Body of pancreas (tissue), 4 donors: ENCODE measurements at regions not wholly inside any gene's neighbourhood (a gene's known extent, or its start where the extent isn't known, plus 50 kb on each side); places are given as distances from the start of the nearest gene placed in this dataset.

Experiments used
- ATAC-seq: fragments of 150-250 bp; one replicate; pipeline ENCODE4 v1.9.1; 2016
- DNase-seq, 4 donors: peaks; one replicate each; pipeline ENCODE4 v3.0.0-alpha.2; 2019
- H3K27ac ChIP-seq, 4 donors: fragments of 200-600 bp; sonication (generic); 1 replicate in 3 of 4; 2 replicates in 1 of 4; pipeline versions ENCODE4 v1.5.1 to v1.6.1; 2016 to 2019; ENCODE audit warnings: mild to moderate bottlenecking in 1 of 4, mixed read lengths in 1 of 4, moderate library complexity in 1 of 4
- H3K27me3 ChIP-seq, 2 donors: fragments of 200-600 bp; sonication (generic); one replicate each; pipeline ENCODE4 v1.6.0; 2016; ENCODE audit warnings: mild to moderate bottlenecking in 1 of 2
- H3K36me3 ChIP-seq, 2 donors: fragments of 200-600 bp; sonication (generic); replicated peaks in 1 of 2; 2 replicates each; pipeline ENCODE4 v1.5.1; 2016; ENCODE audit warnings: low read depth in 2 of 2; ENCODE audit not compliant: insufficient read depth in 1 of 2
- H3K4me1 ChIP-seq: fragments of 200-600 bp; sonication (generic); one replicate; pipeline ENCODE4 v1.6.0; 2016
- H3K4me3 ChIP-seq, 2 donors: fragments of 200-600 bp; sonication (generic); 1 replicate in 1 of 2; 2 replicates in 1 of 2; pipeline ENCODE4 v1.5.1; 2016 to 2019
- H3K9me3 ChIP-seq, 3 donors: fragments of 200-600 bp; sonication (generic); 1 replicate in 2 of 3; 2 replicates in 1 of 3; pipeline ENCODE4 v1.5.1; 2016
- CTCF ChIP-seq, 7 experiments: fragments of 450-650 bp in 4 of 7; fragments of 200-600 bp in 3 of 7; sonication (generic) in 3 of 7; IDR thresholded peaks; one replicate each; pipeline ENCODE4 v1.5.1; 2016 to 2019; ENCODE audit warnings: antibody characterized with exemption in 7 of 7
- POLR2A ChIP-seq, 3 donors: fragments of 450-650 bp; IDR thresholded peaks; one replicate each; pipeline ENCODE4 v1.6.1; 2016; ENCODE audit warnings: antibody characterized with exemption in 3 of 3, mild to moderate bottlenecking in 2 of 3
- WGBS, 2 donors: methylation state at CpG; one replicate each; pipeline ENCODE4 v1.1.5; 2017; 5-methylcytosine and 5-hydroxymethylcytosine counted together
- intact Hi-C: fragments of 100-400 bp; cut with DNase I; formaldehyde crosslinking; loops from one replicate; pipeline ENCODE4 v1.15.1; 2023

DNA sequence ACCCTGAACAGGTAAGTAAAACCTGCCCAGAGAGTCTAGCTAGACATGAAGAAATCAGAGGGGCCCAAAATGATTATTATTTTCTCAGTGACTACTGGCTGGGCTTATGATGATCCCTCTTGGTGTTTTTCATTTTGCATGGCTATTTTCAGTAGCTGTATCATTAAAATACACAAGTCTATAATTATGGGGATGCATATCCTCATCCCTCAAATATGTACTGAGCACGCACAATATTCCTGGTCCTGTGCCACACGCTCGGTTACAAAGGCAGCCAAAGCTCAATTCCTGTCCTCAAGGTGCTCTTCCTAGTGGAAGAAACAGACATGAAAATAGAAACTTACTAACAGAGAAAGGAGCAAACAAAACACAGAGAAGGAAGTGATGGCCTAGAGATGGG lies 180.0 kb downstream of the DAD1 start:
- Histone ChIP-seq H3K27me3 (no peaks in the 10 kb centered on the region), H3K36me3 (no peaks in the 10 kb centered on the region), H3K9me3 (no peaks in the 10 kb centered on the region), H3K27ac (no peak overlapping the region), H3K4me3 (no peak overlapping the region), H3K4me1 (no peaks in the 10 kb centered on the region)
- WGBS, 2 donors = 83 to 89% methylated on average over 3 of the region's 3 CpGs
- ATAC-seq (no peak), DNase-seq (no peak)
- intact Hi-C loops = no loop called here
- TF ChIP-seq CTCF (IDR thresholded peaks at IDR 0.05) (no peak), POLR2A (IDR thresholded peaks at IDR 0.05) (no peak)

GRCh38 chr14:22408547-22408946 lies 180.5 kb downstream of the DAD1 start:
- H3K27me3 ChIP-seq = no peaks in the 10 kb centered on the region
- WGBS, 2 donors = 95 to 98% methylated on average over 2 of the region's 2 CpGs
- H3K9me3 ChIP-seq = no peaks in the 10 kb centered on the region
- TF ChIP-seq CTCF (IDR thresholded peaks at IDR 0.05) (no peak), POLR2A (IDR thresholded peaks at IDR 0.05) (no peak)
- H3K4me3 ChIP-seq = no peak overlapping the region
- ATAC-seq (no peak), DNase-seq (no peak)
- H3K36me3 ChIP-seq = no peaks in the 10 kb centered on the region
- H3K4me1 ChIP-seq = no peaks in the 10 kb centered on the region
- intact Hi-C loops = no loop called here
- H3K27ac ChIP-seq = no peak overlapping the region

DNA sequence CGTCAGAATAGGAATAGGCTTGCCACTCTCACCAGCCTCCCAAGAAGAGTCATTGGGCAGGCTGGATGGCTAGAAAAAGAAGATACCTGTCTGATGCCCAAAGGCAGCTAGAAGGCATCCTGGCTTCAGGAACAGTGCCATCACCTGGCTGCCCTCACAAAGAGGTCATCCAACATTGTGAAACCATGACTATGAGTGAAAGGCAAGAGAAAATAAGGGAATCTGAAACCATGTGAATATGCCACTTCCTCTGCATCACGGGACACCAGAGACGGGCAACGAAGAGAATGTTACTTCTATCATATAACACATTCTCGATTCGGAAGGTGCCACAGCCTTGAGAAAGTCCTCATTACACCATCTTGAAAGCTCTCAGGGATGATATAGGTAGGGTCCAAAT lies 182.0 kb downstream of the DAD1 start:
- ATAC-seq = no peak
- WGBS, 2 donors = 78 to 84% methylated on average over 6 of the region's 6 CpGs
- H3K4me1 ChIP-seq = no peaks in the 10 kb centered on the region
- H3K9me3 ChIP-seq = no peaks in the 10 kb centered on the region
- no peak overlapping the region for H3K4me3 ChIP-seq
- no peaks in the 10 kb centered on the region for H3K27me3 ChIP-seq
- no peak for TF ChIP-seq POLR2A (IDR thresholded peaks at IDR 0.05)
- no peak for TF ChIP-seq CTCF (IDR thresholded peaks at IDR 0.05)
- H3K27ac ChIP-seq = no peak overlapping the region
- no peaks in the 10 kb centered on the region for H3K36me3 ChIP-seq
- no peak for DNase-seq
- intact Hi-C loops = no loop called here

DNA sequence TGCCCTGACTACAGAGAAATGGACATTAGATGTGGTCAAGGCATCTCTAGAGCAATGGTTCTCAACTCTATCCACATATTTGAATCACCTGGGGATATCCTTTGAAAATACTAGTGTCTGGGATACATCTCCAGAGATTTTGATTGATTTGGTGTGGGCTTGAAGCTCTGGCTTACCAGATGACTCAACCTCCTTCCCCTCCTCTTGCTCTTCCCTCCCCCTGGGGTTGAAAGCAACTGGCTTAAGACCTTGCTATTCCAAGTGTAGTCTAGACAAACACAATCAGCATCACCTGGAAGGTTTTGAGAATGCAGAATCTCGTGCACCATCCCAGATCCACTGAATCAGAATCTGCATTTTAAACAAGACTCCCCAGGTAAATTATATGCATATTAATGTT lies 183.8 kb downstream of the DAD1 start:
- no peak overlapping the region for H3K4me3 ChIP-seq
- no peaks in the 10 kb centered on the region for H3K36me3 ChIP-seq
- intact Hi-C loops = no loop called here
- ATAC-seq = no peak
- WGBS, 2 donors = 57 to 65% methylated on average over 1 of the region's 1 CpG
- H3K4me1 ChIP-seq = no peaks in the 10 kb centered on the region
- no peaks in the 10 kb centered on the region for H3K27me3 ChIP-seq
- no peak for TF ChIP-seq CTCF (IDR thresholded peaks at IDR 0.05)
- no peak for TF ChIP-seq POLR2A (IDR thresholded peaks at IDR 0.05)
- no peak for DNase-seq
- no peaks in the 10 kb centered on the region for H3K9me3 ChIP-seq
- no peak overlapping the region for H3K27ac ChIP-seq

DNA sequence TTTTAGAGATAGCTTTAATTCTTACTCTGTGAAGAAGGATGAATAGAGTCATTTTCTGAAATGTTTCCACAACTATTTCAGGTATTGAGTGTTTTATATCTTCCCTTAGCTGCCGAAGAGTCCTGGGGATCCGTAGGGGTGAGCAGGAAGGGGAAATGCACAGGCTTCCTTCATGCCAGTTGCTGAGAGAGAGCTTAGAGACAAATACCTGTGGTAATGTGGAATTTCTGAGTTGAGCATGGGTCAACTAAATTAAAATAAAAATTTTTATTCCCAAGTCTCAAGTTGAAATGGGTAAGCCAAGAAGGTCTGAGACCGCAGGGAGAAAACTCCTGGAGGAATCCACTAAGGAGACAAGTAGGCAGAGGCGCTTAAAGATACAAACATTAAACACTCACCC lies 185.7 kb downstream of the DAD1 start:
- Histone ChIP-seq H3K36me3 (no peaks in the 10 kb centered on the region), H3K4me1 (no peaks in the 10 kb centered on the region), H3K4me3 (no peak overlapping the region), H3K27me3 (no peaks in the 10 kb centered on the region), H3K27ac (no peak overlapping the region), H3K9me3 (no peaks in the 10 kb centered on the region)
- TF ChIP-seq CTCF (IDR thresholded peaks at IDR 0.05) = no peak
- no peak for TF ChIP-seq POLR2A (IDR thresholded peaks at IDR 0.05)
- intact Hi-C loops = no loop called here
- WGBS, 2 donors = 92 to 95% methylated on average over 4 of the region's 4 CpGs
- ATAC-seq (no peak), DNase-seq (no peak)
